Neural crest cell (in vitro differentiated cells): ENCODE measurements at regions not wholly inside any gene's neighbourhood (a gene's known extent, or its start where the extent isn't known, plus 50 kb on each side); places are given as distances from the start of the nearest gene placed in this dataset.

Experiments
- DNase-seq: peaks from one replicate; pipeline ENCODE4 v3.0.0; 2021; ENCODE audit warnings: low read depth, mixed read lengths, low spot score
- H3K27ac Mint-ChIP-seq: one replicate; pipeline ENCODE4 v1.8.0; 2021; ENCODE audit warnings: mild to moderate bottlenecking, mixed read lengths; ENCODE audit not compliant: unreplicated experiment
- H3K27me3 Mint-ChIP-seq: 2 replicates; pipeline ENCODE4 v1.8.0; 2021; ENCODE audit warnings: low read depth, mild to moderate bottlenecking, mixed read lengths
- H3K36me3 Mint-ChIP-seq: 2 replicates; pipeline ENCODE4 v1.8.0; 2021; ENCODE audit warnings: low read depth, mild to moderate bottlenecking, mixed read lengths
- H3K4me1 Mint-ChIP-seq: 2 replicates; pipeline ENCODE4 v1.8.0; 2021; ENCODE audit warnings: mixed read lengths
- H3K4me3 Mint-ChIP-seq: one replicate; pipeline ENCODE4 v1.8.0; 2021; ENCODE audit warnings: mild to moderate bottlenecking, mixed read lengths
- H3K9me3 Mint-ChIP-seq: 2 replicates; pipeline ENCODE4 v1.8.0; 2021; ENCODE audit warnings: mixed read lengths
- TF ChIP-seq, protein P1 (sequence below): fragments of 200-600 bp; sonication (generic); conservative IDR thresholded peaks from 2 replicates; pipeline ENCODE4 v1.5.0; 2021; ENCODE audit warnings: antibody characterized with exemption, mild to moderate bottlenecking

DNA sequence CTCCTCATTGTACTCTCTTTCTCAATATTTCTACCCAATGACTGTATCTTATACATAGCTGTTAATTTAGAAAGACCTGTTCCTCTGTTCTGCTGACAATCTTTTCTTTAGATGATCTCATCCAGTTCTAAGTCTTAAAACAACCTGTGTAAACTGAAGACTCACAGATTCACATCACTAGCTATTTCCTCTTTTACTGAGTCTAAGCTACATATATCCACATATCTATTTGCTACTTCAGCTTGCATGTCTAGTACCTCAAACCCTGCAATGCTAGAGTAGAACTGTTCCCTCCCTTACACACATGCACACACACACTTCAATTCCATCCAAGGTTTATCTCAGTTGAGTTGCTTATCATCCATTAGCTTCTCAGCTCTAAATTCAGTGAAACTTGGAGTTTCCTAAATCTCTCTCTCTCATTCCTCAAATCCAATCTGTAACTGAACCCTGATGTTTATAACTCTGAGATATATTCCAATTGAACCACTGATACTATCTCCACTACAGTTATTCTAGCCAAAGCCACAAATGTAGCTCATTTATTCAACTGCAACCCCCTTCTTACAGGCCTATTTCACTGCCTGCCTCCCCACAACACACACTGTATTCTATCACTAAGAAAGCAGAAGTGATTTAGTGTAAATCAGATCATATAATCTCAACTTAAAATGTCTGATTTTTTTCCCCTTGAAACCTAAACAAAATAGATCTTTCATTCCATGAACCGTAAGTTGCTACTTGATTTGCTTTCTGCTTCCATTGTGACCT lies 1036.8 kb upstream of the POT1 start:
- H3K27me3 Mint-ChIP-seq = no peaks in the 10 kb centered on the region
- H3K9me3 Mint-ChIP-seq = no peaks in the 10 kb centered on the region
- H3K36me3 Mint-ChIP-seq = no peaks in the 10 kb centered on the region
- H3K4me1 Mint-ChIP-seq = no peaks in the 10 kb centered on the region
- TF ChIP-seq, protein P1, sequence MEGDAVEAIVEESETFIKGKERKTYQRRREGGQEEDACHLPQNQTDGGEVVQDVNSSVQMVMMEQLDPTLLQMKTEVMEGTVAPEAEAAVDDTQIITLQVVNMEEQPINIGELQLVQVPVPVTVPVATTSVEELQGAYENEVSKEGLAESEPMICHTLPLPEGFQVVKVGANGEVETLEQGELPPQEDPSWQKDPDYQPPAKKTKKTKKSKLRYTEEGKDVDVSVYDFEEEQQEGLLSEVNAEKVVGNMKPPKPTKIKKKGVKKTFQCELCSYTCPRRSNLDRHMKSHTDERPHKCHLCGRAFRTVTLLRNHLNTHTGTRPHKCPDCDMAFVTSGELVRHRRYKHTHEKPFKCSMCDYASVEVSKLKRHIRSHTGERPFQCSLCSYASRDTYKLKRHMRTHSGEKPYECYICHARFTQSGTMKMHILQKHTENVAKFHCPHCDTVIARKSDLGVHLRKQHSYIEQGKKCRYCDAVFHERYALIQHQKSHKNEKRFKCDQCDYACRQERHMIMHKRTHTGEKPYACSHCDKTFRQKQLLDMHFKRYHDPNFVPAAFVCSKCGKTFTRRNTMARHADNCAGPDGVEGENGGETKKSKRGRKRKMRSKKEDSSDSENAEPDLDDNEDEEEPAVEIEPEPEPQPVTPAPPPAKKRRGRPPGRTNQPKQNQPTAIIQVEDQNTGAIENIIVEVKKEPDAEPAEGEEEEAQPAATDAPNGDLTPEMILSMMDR = no peak
- no peak overlapping the region for H3K4me3 Mint-ChIP-seq
- no peak for DNase-seq
- H3K27ac Mint-ChIP-seq = no peak overlapping the region

- no peaks in the 10 kb centered on the region for H3K4me1 Mint-ChIP-seq
- H3K9me3 Mint-ChIP-seq = peaks cover 5% of the 10 kb centered on the region
- no peak overlapping the region for H3K27ac Mint-ChIP-seq
- no peaks in the 10 kb centered on the region for H3K27me3 Mint-ChIP-seq
- no peak for DNase-seq
- no peak overlapping the region for H3K4me3 Mint-ChIP-seq
- TF ChIP-seq, protein P1 = no peak
- peaks cover 4% of the 10 kb centered on the region for H3K36me3 Mint-ChIP-seq
Observed at GRCh38 chr7:125934955-125935354, 1005.3 kb upstream of the POT1 start.

DNA sequence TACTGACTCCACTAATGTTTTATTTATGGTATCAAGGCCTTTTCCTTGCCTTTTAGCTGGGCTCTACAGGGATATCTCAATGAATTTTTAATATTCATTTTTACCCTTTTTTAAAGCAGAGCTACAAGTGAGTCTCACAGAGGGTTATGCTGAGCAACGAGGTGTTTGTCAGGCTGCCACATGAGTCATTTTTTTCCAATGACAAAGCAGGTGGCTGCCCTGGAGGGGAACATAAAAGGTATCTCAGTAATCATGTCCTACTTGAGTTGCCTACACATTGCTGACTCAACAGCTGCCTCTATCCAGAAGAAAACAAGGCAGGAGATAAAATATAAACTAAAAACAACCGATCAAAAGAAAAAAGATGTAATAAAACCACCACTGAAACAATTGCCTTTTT lies 1004.9 kb upstream of the POT1 start:
- Mint-ChIP-seq H3K4me3 (no peak overlapping the region), H3K4me1 (no peaks in the 10 kb centered on the region), H3K36me3 (peaks cover 4% of the 10 kb centered on the region), H3K27ac (no peak overlapping the region), H3K9me3 (peaks cover 3% of the 10 kb centered on the region), H3K27me3 (no peaks in the 10 kb centered on the region)
- TF ChIP-seq, protein P1 = no peak
- no peak for DNase-seq

GRCh38 chr7:125930848-125931247 lies 1001.2 kb upstream of the POT1 start:
- DNase-seq = no peak
- no peaks in the 10 kb centered on the region for H3K27me3 Mint-ChIP-seq
- H3K9me3 Mint-ChIP-seq = no peaks in the 10 kb centered on the region
- H3K27ac Mint-ChIP-seq = no peak overlapping the region
- peaks cover 29% of the 10 kb centered on the region for H3K4me1 Mint-ChIP-seq
- no peaks in the 10 kb centered on the region for H3K36me3 Mint-ChIP-seq
- H3K4me3 Mint-ChIP-seq = no peak overlapping the region
- TF ChIP-seq, protein P1 = no peak

DNA sequence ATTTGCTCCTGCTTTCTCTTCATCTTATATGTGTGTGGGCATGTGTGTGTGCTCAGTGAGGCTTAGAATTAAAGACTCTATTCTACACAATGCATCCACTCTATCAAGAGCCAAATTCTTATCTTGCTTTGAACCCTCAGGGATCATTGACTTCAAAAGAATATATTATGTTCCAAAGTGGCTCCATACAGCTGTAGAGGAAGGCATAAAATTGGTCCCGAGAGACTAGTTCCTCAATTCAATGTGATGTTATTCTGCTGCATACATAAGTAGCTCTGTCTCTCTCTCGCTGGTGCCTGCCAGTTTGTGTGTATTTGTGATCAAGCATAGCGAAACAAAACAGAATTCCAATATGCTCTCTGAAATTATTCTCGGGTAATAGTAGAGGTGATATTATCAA lies 997.9 kb upstream of the POT1 start:
- H3K4me3 Mint-ChIP-seq = peak overlapping the region; percentile 70
- H3K4me1 Mint-ChIP-seq = peaks cover 40% of the 10 kb centered on the region
- H3K9me3 Mint-ChIP-seq = no peaks in the 10 kb centered on the region
- DNase-seq = no peak
- no peak overlapping the region for H3K27ac Mint-ChIP-seq
- no peaks in the 10 kb centered on the region for H3K27me3 Mint-ChIP-seq
- TF ChIP-seq, protein P1 = no peak
- no peaks in the 10 kb centered on the region for H3K36me3 Mint-ChIP-seq
